ENCODE measurements at regions not wholly inside any gene's neighbourhood (a gene's known extent, or its start where the extent isn't known, plus 50 kb on each side); places are given as distances from the start of the nearest gene placed in this dataset.

GRCh38 chr9:522658-523057, 308.0 kb downstream of the DOCK8 start:
- H3K27me3 Mint-ChIP-seq: no peaks in the 10 kb centered on the region
- no peak for ATAC-seq (replicated peaks in 1 of 4)
- CTCF ChIA-PET: no interaction called here

GRCh38 chr9:523444-523843, 308.8 kb downstream of the DOCK8 start:
- ATAC-seq (replicated peaks in 1 of 4) (no peak), DNase-seq (no peak)
- WGBS (ENCODE audit: insufficient coverage): 100% methylated on average over 2 of the region's 4 CpGs
- no peaks in the 10 kb centered on the region for H3K36me3 Mint-ChIP-seq
- H3K4me3 Mint-ChIP-seq: no peak overlapping the region
- no peak overlapping the region for H3K27ac ChIP-seq (ENCODE audit: low read length)
- H3K9me3 ChIP-seq: no peaks in the 10 kb centered on the region
- ChIA-PET POLR2A (no interaction called here), CTCF (no interaction called here)
- no peaks in the 10 kb centered on the region for H3K36me3 ChIP-seq (ENCODE audit: control insufficient read depth in 2 of 2, extremely low read depth in 1 of 2, insufficient read depth in 1 of 2, low read length in 1 of 2)
- H3K27ac Mint-ChIP-seq: peak overlapping the region in 1 of 2 donors; percentile 36
- peaks cover 0 to 50% (median 38%) of the 10 kb centered on the region in 3 donors for H3K4me1 Mint-ChIP-seq
- no peaks in the 10 kb centered on the region for H3K27me3 Mint-ChIP-seq
- no peaks in the 10 kb centered on the region for H3K27me3 ChIP-seq (replicated peaks in 1 of 2; ENCODE audit: control insufficient read depth in 2 of 2, extremely low read depth in 1 of 2, insufficient read depth in 2 of 2, low read length in 1 of 2)
- H3K4me1 ChIP-seq (ENCODE audit: control insufficient read depth in 1 of 2, extremely low read depth in 1 of 2, insufficient read depth in 2 of 2, low read length in 2 of 2): peaks cover 0 to 3% of the 10 kb centered on the region in 2 experiments
- H3K9me3 Mint-ChIP-seq: no peaks in the 10 kb centered on the region
- H3K4me3 ChIP-seq (ENCODE audit: control insufficient read depth in 1 of 2, extremely low read depth in 1 of 2, low read length in 1 of 2): no peak overlapping the region

More at GRCh38 chr9:522658-523057, 308.0 kb downstream of the DOCK8 start:
- Histone ChIP-seq H3K4me3 (ENCODE audit: control insufficient read depth in 1 of 2, extremely low read depth in 1 of 2, low read length in 1 of 2) (no peak overlapping the region), H3K9me3 (no peaks in the 10 kb centered on the region), H3K4me1 (ENCODE audit: control insufficient read depth in 1 of 2, extremely low read depth in 1 of 2, insufficient read depth in 2 of 2, low read length in 2 of 2) (peaks cover 0 to 3% of the 10 kb centered on the region in 2 experiments), H3K36me3 (ENCODE audit: control insufficient read depth in 2 of 2, extremely low read depth in 1 of 2, insufficient read depth in 1 of 2, low read length in 1 of 2) (no peaks in the 10 kb centered on the region), H3K27me3 (replicated peaks in 1 of 2; ENCODE audit: control insufficient read depth in 2 of 2, extremely low read depth in 1 of 2, insufficient read depth in 2 of 2, low read length in 1 of 2) (no peaks in the 10 kb centered on the region), H3K27ac (ENCODE audit: low read length) (no peak overlapping the region)
- no peaks in the 10 kb centered on the region for H3K36me3 Mint-ChIP-seq
- WGBS (ENCODE audit: insufficient coverage): no CpG with 5 or more reads among the region's 1 CpG
- no peak for DNase-seq
- H3K27ac Mint-ChIP-seq: peak overlapping the region in 1 of 2 donors; percentile 36
- POLR2A ChIA-PET: no interaction called here
- H3K4me3 Mint-ChIP-seq: no peak overlapping the region
- peaks cover 2 to 58% (median 46%) of the 10 kb centered on the region in 3 donors for H3K4me1 Mint-ChIP-seq
- no peaks in the 10 kb centered on the region for H3K9me3 Mint-ChIP-seq

- no peaks in the 10 kb centered on the region for H3K9me3 Mint-ChIP-seq
- POLR2A ChIA-PET: no interaction called here
- Histone ChIP-seq H3K4me1 (ENCODE audit: control insufficient read depth in 1 of 2, extremely low read depth in 1 of 2, insufficient read depth in 2 of 2, low read length in 2 of 2) (peaks cover 0 to 3% of the 10 kb centered on the region in 2 experiments), H3K27me3 (replicated peaks in 1 of 2; ENCODE audit: control insufficient read depth in 2 of 2, extremely low read depth in 1 of 2, insufficient read depth in 2 of 2, low read length in 1 of 2) (peaks cover 0 to 3% of the 10 kb centered on the region in 2 experiments), H3K4me3 (ENCODE audit: control insufficient read depth in 1 of 2, extremely low read depth in 1 of 2, low read length in 1 of 2) (no peak overlapping the region), H3K9me3 (no peaks in the 10 kb centered on the region), H3K36me3 (ENCODE audit: control insufficient read depth in 2 of 2, extremely low read depth in 1 of 2, insufficient read depth in 1 of 2, low read length in 1 of 2) (no peaks in the 10 kb centered on the region), H3K27ac (ENCODE audit: low read length) (no peak overlapping the region)
- no CpG with 5 or more reads among the region's 2 CpGs for WGBS (ENCODE audit: insufficient coverage)
- H3K4me3 Mint-ChIP-seq: no peak overlapping the region
- H3K36me3 Mint-ChIP-seq: no peaks in the 10 kb centered on the region
- CTCF ChIA-PET: no interaction called here
- ATAC-seq (replicated peaks in 1 of 4) (no peak), DNase-seq (no peak)
- no peaks in the 10 kb centered on the region for H3K27me3 Mint-ChIP-seq
- peak overlapping the region in 1 of 2 donors; percentile 76 for H3K27ac Mint-ChIP-seq
- H3K4me1 Mint-ChIP-seq: peaks cover 0 to 46% (median 33%) of the 10 kb centered on the region in 3 donors
Observed at GRCh38 chr9:524008-524407, 309.3 kb downstream of the DOCK8 start.

GRCh38 chr9:526904-527591, 312.4 kb downstream of the DOCK8 start:
- no peak overlapping the region for H3K27ac Mint-ChIP-seq
- H3K4me3 ChIP-seq (ENCODE audit: control insufficient read depth in 1 of 2, extremely low read depth in 1 of 2, low read length in 1 of 2): no peak overlapping the region
- peaks cover 0 to 39% (median 14%) of the 10 kb centered on the region in 3 donors for H3K4me1 Mint-ChIP-seq
- DNase-seq (no peak), ATAC-seq (replicated peaks in 1 of 4) (no peak)
- 90% methylated on average over 1 of the region's 11 CpGs for WGBS (ENCODE audit: insufficient coverage)
- no peaks in the 10 kb centered on the region for H3K36me3 ChIP-seq (ENCODE audit: control insufficient read depth in 2 of 2, extremely low read depth in 1 of 2, insufficient read depth in 1 of 2, low read length in 1 of 2)
- no peak overlapping the region for H3K4me3 Mint-ChIP-seq
- no peaks in the 10 kb centered on the region for H3K27me3 Mint-ChIP-seq
- no peaks in the 10 kb centered on the region for H3K9me3 ChIP-seq
- H3K27ac ChIP-seq (ENCODE audit: low read length): no peak overlapping the region
- no peaks in the 10 kb centered on the region for H3K9me3 Mint-ChIP-seq
- no peaks in the 10 kb centered on the region for H3K4me1 ChIP-seq (ENCODE audit: control insufficient read depth in 1 of 2, extremely low read depth in 1 of 2, insufficient read depth in 2 of 2, low read length in 2 of 2)
- ChIA-PET CTCF (no interaction called here), POLR2A (no interaction called here)
- peaks cover 6% of the 10 kb centered on the region for H3K36me3 Mint-ChIP-seq
- H3K27me3 ChIP-seq (replicated peaks in 1 of 2; ENCODE audit: control insufficient read depth in 2 of 2, extremely low read depth in 1 of 2, insufficient read depth in 2 of 2, low read length in 1 of 2): peaks cover 0 to 3% of the 10 kb centered on the region in 2 experiments

GRCh38 chr9:529731-530130, 311.8 kb upstream of the DMRT1 start:
- H3K4me3 Mint-ChIP-seq: no peak overlapping the region
- Histone ChIP-seq H3K4me3 (ENCODE audit: control insufficient read depth in 1 of 2, extremely low read depth in 1 of 2, low read length in 1 of 2) (no peak overlapping the region), H3K9me3 (no peaks in the 10 kb centered on the region), H3K27me3 (replicated peaks in 1 of 2; ENCODE audit: control insufficient read depth in 2 of 2, extremely low read depth in 1 of 2, insufficient read depth in 2 of 2, low read length in 1 of 2) (peaks cover 0 to 3% of the 10 kb centered on the region in 2 experiments), H3K36me3 (ENCODE audit: control insufficient read depth in 2 of 2, extremely low read depth in 1 of 2, insufficient read depth in 1 of 2, low read length in 1 of 2) (no peaks in the 10 kb centered on the region), H3K4me1 (ENCODE audit: control insufficient read depth in 1 of 2, extremely low read depth in 1 of 2, insufficient read depth in 2 of 2, low read length in 2 of 2) (no peaks in the 10 kb centered on the region), H3K27ac (ENCODE audit: low read length) (no peak overlapping the region)
- CTCF ChIA-PET: no interaction called here
- no CpG with 5 or more reads among the region's 4 CpGs for WGBS (ENCODE audit: insufficient coverage)
- no peaks in the 10 kb centered on the region for H3K27me3 Mint-ChIP-seq
- H3K9me3 Mint-ChIP-seq: no peaks in the 10 kb centered on the region
- POLR2A ChIA-PET: no interaction called here
- no peak for ATAC-seq (replicated peaks in 1 of 4)
- peaks cover 0 to 42% (median 0%) of the 10 kb centered on the region in 3 donors for H3K4me1 Mint-ChIP-seq
- no peak overlapping the region for H3K27ac Mint-ChIP-seq
- H3K36me3 Mint-ChIP-seq: peaks cover 6% of the 10 kb centered on the region
- no peak for DNase-seq

GRCh38 chr9:530681-531080, 310.8 kb upstream of the DMRT1 start:
- Histone ChIP-seq H3K4me3 (ENCODE audit: control insufficient read depth in 1 of 2, extremely low read depth in 1 of 2, low read length in 1 of 2) (no peak overlapping the region), H3K36me3 (ENCODE audit: control insufficient read depth in 2 of 2, extremely low read depth in 1 of 2, insufficient read depth in 1 of 2, low read length in 1 of 2) (no peaks in the 10 kb centered on the region), H3K27ac (ENCODE audit: low read length) (no peak overlapping the region), H3K27me3 (replicated peaks in 1 of 2; ENCODE audit: control insufficient read depth in 2 of 2, extremely low read depth in 1 of 2, insufficient read depth in 2 of 2, low read length in 1 of 2) (peaks cover 0 to 3% of the 10 kb centered on the region in 2 experiments), H3K4me1 (ENCODE audit: control insufficient read depth in 1 of 2, extremely low read depth in 1 of 2, insufficient read depth in 2 of 2, low read length in 2 of 2) (no peaks in the 10 kb centered on the region), H3K9me3 (no peaks in the 10 kb centered on the region)
- ATAC-seq (replicated peaks in 1 of 4) (no peak), DNase-seq (no peak)
- Mint-ChIP-seq H3K9me3 (no peaks in the 10 kb centered on the region), H3K4me3 (no peak overlapping the region), H3K4me1 (peaks cover 0 to 52% (median 0%) of the 10 kb centered on the region in 3 donors), H3K27me3 (no peaks in the 10 kb centered on the region), H3K27ac (no peak overlapping the region), H3K36me3 (peaks cover 6% of the 10 kb centered on the region)
- ChIA-PET POLR2A (no interaction called here), CTCF (no interaction called here)
- WGBS (ENCODE audit: insufficient coverage): 60% methylated on average over 2 of the region's 3 CpGs
